IPS-18a (cell line): ENCODE measurements at regions not wholly inside any gene's neighbourhood (a gene's known extent, or its start where the extent isn't known, plus 50 kb on each side); places are given as distances from the start of the nearest gene placed in this dataset.

Experiments used
- H3K27ac ChIP-seq: one replicate; pipeline ENCODE4 v1.5.1; 2013; ENCODE audit warnings: low read length
- H3K27me3 ChIP-seq: one replicate; pipeline ENCODE4 v1.6.1; 2013; ENCODE audit warnings: mild to moderate bottlenecking, low read length; ENCODE audit not compliant: control insufficient read depth, insufficient read depth
- H3K36me3 ChIP-seq: one replicate; pipeline ENCODE4 v1.6.1; 2013; ENCODE audit warnings: low read depth, low read length; ENCODE audit not compliant: control insufficient read depth
- H3K4me1 ChIP-seq: one replicate; pipeline ENCODE4 v1.6.1; 2013; ENCODE audit warnings: low read depth, low read length; ENCODE audit not compliant: control insufficient read depth
- H3K4me3 ChIP-seq: one replicate; pipeline ENCODE4 v1.5.1; 2013; ENCODE audit warnings: low read length
- H3K9ac ChIP-seq: one replicate; pipeline ENCODE4 v1.6.1; 2013; ENCODE audit warnings: mild to moderate bottlenecking, low read length, moderate library complexity
- H3K9me3 ChIP-seq: one replicate; pipeline ENCODE4 v1.6.1; 2013; ENCODE audit warnings: low read depth, low read length; ENCODE audit not compliant: control insufficient read depth

DNA sequence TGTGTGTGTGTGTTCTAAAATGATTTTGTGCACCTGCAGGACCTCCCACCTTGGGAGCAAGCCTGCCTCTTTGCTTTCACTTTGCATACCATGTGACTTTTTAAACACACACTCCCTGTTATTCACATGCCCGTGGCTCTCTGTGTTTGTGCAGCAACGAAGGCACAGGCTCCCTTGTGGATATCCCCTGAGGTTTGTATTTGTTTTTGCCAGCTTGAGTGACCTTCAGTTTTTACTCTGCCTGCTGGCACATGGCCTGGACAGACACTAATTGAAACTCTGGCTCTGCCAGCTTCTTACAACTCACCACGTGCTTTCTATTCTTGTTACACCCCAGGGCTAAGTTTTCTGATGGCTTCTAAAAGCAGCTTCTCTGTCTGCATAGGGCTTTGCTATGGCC, 885.8 kb downstream of the SH3BGRL start:
- no peak overlapping the region for H3K4me3 ChIP-seq
- no peak overlapping the region for H3K9ac ChIP-seq
- H3K9me3 ChIP-seq, result peaks cover 46% of the 10 kb centered on the region
- no peaks in the 10 kb centered on the region for H3K27me3 ChIP-seq
- no peaks in the 10 kb centered on the region for H3K4me1 ChIP-seq
- no peaks in the 10 kb centered on the region for H3K36me3 ChIP-seq
- no peak overlapping the region for H3K27ac ChIP-seq

GRCh38 chrX:82092307-82092706, 890.4 kb downstream of the SH3BGRL start:
- H3K9ac ChIP-seq, result no peak overlapping the region
- H3K27me3 ChIP-seq, result no peaks in the 10 kb centered on the region
- H3K36me3 ChIP-seq, result no peaks in the 10 kb centered on the region
- peaks cover 33% of the 10 kb centered on the region for H3K9me3 ChIP-seq
- H3K4me3 ChIP-seq, result no peak overlapping the region
- no peak overlapping the region for H3K27ac ChIP-seq
- H3K4me1 ChIP-seq, result no peaks in the 10 kb centered on the region

GRCh38 chrX:82125103-82125502, 923.2 kb downstream of the SH3BGRL start:
- Histone ChIP-seq H3K4me3 (no peak overlapping the region), H3K4me1 (no peaks in the 10 kb centered on the region), H3K27me3 (no peaks in the 10 kb centered on the region), H3K9ac (no peak overlapping the region), H3K36me3 (no peaks in the 10 kb centered on the region), H3K9me3 (peaks cover 12% of the 10 kb centered on the region), H3K27ac (no peak overlapping the region)

GRCh38 chrX:82127228-82128123, 925.6 kb downstream of the SH3BGRL start:
- H3K9me3 ChIP-seq, result peaks cover 20% of the 10 kb centered on the region
- H3K27me3 ChIP-seq, result no peaks in the 10 kb centered on the region
- no peak overlapping the region for H3K9ac ChIP-seq
- H3K36me3 ChIP-seq, result no peaks in the 10 kb centered on the region
- no peak overlapping the region for H3K27ac ChIP-seq
- no peak overlapping the region for H3K4me3 ChIP-seq
- H3K4me1 ChIP-seq, result no peaks in the 10 kb centered on the region

DNA sequence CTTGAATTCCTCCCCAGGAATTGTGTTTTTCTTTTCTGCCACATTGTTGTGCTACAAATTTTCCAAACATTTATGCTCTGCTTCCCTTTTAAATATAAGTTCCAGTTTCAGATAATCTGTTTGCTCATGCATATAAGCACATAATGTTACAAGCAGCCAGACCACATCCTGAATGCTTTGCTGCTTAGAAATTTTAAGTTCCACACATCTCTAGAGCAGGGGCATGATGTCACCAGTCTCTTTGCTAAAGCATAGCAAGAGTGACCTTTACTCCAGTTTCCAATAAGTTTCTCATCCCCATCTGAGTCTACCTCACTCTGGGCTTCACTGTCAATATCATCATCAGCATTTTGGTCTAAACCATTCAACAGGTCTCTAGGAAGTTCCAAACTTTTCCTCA, 932.5 kb downstream of the SH3BGRL start:
- Histone ChIP-seq H3K9ac (no peak overlapping the region), H3K9me3 (peaks cover 58% of the 10 kb centered on the region), H3K4me3 (no peak overlapping the region), H3K27me3 (no peaks in the 10 kb centered on the region), H3K27ac (no peak overlapping the region), H3K36me3 (no peaks in the 10 kb centered on the region), H3K4me1 (no peaks in the 10 kb centered on the region)

DNA sequence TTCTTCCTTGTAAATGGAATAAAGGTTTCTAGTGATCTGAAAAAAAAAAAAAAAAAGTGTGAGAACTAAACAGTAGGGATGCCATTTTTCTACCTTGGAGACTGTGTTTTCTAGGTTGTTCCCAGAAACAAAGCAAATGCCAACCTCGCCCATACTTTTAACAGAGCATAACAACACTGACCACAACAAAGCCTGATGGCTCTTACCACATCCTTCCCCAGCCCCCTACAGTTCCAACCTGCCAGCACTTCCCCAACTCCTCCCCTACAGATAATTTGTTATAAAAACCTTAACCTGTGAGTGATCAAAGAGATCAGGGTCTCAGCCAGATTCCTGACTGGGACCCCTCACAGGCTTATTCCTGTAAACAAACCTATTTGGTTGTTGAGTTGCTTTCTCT, 940.0 kb downstream of the SH3BGRL start:
- no peaks in the 10 kb centered on the region for H3K36me3 ChIP-seq
- no peaks in the 10 kb centered on the region for H3K27me3 ChIP-seq
- H3K4me3 ChIP-seq, result no peak overlapping the region
- no peaks in the 10 kb centered on the region for H3K4me1 ChIP-seq
- H3K27ac ChIP-seq, result no peak overlapping the region
- no peak overlapping the region for H3K9ac ChIP-seq
- peaks cover 35% of the 10 kb centered on the region for H3K9me3 ChIP-seq

DNA sequence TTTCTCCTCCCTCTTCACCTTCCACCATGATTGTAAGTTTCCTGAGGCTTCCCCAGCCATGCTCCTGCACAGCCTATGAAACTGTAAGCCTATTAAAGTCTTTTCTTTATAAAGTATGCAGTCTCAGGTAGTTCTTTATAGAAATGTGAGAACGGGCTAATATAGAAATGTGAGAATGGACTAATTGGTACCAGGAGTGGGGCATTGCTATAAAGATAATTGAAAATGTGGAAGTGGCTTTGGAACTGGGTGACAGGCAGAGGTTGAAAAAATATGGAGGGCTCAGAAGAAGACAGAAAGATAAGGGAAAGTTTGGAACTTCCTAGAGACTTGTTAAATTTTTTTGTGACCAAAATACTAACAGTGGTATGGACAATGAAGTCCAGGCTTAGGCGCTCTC, 959.3 kb downstream of the SH3BGRL start:
- H3K27ac ChIP-seq, result no peak overlapping the region
- H3K36me3 ChIP-seq, result no peaks in the 10 kb centered on the region
- no peak overlapping the region for H3K4me3 ChIP-seq
- no peak overlapping the region for H3K9ac ChIP-seq
- no peaks in the 10 kb centered on the region for H3K4me1 ChIP-seq
- H3K27me3 ChIP-seq, result no peaks in the 10 kb centered on the region
- peaks cover 33% of the 10 kb centered on the region for H3K9me3 ChIP-seq

DNA sequence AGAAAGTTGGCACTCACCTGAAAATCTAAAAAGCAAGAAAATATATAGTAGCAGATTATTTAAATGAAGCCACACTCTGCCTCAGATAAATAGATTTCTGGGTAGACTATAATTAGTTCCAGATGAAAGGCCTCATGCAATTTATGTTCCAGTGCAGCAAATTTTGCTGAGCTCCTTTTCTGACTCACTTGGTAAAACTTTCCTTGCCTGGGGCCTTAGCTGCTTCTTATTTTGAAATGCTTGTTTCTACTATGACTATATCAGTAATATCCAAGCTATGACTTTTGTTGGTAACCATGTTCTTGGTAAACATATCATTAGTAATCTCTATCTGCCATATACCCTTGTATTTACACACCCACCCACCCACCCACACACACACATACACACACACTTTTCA, 961.8 kb downstream of the SH3BGRL start:
- no peaks in the 10 kb centered on the region for H3K36me3 ChIP-seq
- peaks cover 36% of the 10 kb centered on the region for H3K9me3 ChIP-seq
- no peak overlapping the region for H3K4me3 ChIP-seq
- no peaks in the 10 kb centered on the region for H3K4me1 ChIP-seq
- no peak overlapping the region for H3K9ac ChIP-seq
- H3K27me3 ChIP-seq, result no peaks in the 10 kb centered on the region
- H3K27ac ChIP-seq, result no peak overlapping the region

DNA sequence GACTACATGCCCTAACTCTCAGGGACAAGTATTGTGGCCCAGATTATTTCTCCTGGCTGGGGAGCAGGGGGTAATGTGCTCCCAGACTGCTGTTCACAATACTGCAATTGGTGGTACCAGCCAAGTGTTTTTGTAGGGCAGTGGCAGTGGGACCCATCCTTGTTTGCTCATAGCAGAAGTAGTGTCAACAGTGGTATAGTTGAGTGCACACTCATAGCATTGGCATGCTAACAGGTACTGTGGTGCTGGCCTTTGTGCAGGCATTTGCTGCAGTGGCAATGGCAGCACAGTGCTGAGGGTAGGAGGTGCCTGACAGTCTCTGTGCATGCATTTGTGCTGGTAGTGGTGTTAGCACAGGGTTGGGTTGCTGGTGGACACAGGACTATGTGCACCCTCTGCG, 995.0 kb downstream of the SH3BGRL start:
- Histone ChIP-seq H3K9ac (no peak overlapping the region), H3K4me3 (no peak overlapping the region), H3K27ac (no peak overlapping the region), H3K9me3 (peaks cover 26% of the 10 kb centered on the region), H3K4me1 (no peaks in the 10 kb centered on the region), H3K27me3 (no peaks in the 10 kb centered on the region), H3K36me3 (no peaks in the 10 kb centered on the region)

DNA sequence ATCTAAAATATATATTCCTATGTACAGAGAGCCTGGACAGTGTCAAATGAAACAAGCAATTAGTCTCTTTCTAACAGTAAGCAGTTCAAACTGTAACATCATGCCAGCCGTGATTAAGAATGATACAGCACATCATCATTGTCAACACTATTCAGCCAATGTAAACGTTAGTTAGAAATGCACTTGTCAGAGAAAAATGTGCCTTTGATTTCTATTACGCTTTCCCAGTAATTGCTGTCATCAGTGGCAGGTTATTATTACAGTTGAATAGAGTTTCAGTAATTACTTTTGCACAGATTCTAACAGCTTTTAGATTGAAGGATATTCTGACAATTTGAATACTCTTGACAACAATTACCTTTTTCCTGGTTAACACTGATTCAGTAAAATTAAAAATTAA, 1007.1 kb downstream of the SH3BGRL start:
- Histone ChIP-seq H3K27ac (no peak overlapping the region), H3K9me3 (peaks cover 17% of the 10 kb centered on the region)

DNA sequence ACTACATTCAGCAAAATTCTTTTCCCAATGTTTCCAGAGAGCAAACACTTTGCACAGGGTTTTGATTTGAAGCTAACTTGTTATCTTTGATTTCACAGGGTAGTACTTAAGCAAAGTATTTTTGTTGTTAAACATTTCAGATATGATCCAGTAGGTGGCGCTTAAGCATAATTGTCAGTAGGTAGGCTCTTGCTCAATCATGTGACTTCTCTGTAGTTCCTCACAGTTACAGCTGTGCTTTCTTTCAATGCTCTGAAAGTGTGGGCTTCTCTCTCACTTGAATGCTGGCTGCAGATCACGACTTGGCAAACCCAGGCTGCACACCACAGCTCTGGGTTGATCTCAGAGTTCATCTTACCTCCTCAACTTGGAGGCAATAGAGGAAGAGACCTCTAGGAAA, 1016.5 kb downstream of the SH3BGRL start:
- Histone ChIP-seq H3K4me1 (no peaks in the 10 kb centered on the region), H3K36me3 (no peaks in the 10 kb centered on the region), H3K27me3 (no peaks in the 10 kb centered on the region), H3K4me3 (no peak overlapping the region), H3K9ac (no peak overlapping the region), H3K27ac (no peak overlapping the region), H3K9me3 (peaks cover 33% of the 10 kb centered on the region)

More for the DNA sequence above, 1007.1 kb downstream of the SH3BGRL start:
- no peaks in the 10 kb centered on the region for H3K27me3 ChIP-seq
- no peaks in the 10 kb centered on the region for H3K4me1 ChIP-seq
- H3K9ac ChIP-seq, result no peak overlapping the region
- H3K36me3 ChIP-seq, result no peaks in the 10 kb centered on the region
- H3K4me3 ChIP-seq, result no peak overlapping the region

DNA sequence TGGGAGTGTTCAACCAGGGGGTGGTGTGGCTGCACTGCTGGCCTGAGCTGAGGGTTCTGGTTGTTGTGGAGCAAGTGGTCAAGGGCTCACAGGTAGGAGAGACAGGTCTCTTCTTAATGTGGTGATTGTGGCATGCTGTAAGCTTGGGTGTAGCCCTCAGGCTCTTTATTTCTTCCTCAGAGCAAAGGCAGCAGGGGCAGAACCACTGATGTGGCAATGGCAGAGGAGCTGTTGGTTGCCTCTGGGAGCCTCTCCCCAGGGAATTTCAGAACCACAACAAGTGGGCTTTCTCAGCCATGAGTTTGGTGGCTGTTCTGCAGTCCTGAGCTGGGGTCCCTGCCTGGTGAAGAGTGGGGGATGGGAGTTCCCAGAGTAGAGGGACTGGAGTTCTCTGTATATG, 1017.2 kb downstream of the SH3BGRL start:
- H3K36me3 ChIP-seq, result no peaks in the 10 kb centered on the region
- H3K9me3 ChIP-seq, result peaks cover 33% of the 10 kb centered on the region
- H3K9ac ChIP-seq, result no peak overlapping the region
- H3K27me3 ChIP-seq, result no peaks in the 10 kb centered on the region
- H3K27ac ChIP-seq, result no peak overlapping the region
- H3K4me3 ChIP-seq, result no peak overlapping the region
- H3K4me1 ChIP-seq, result no peaks in the 10 kb centered on the region
